Neural crest cell (in vitro differentiated cells): ENCODE measurements at regions not wholly inside any gene's neighbourhood (a gene's known extent, or its start where the extent isn't known, plus 50 kb on each side); places are given as distances from the start of the nearest gene placed in this dataset.

Experiments used
- DNase-seq: peaks from one replicate; pipeline ENCODE4 v3.0.0; 2021; ENCODE audit warnings: low read depth, mixed read lengths, low spot score
- H3K27ac Mint-ChIP-seq: one replicate; pipeline ENCODE4 v1.8.0; 2021; ENCODE audit warnings: mild to moderate bottlenecking, mixed read lengths; ENCODE audit not compliant: unreplicated experiment
- H3K27me3 Mint-ChIP-seq: 2 replicates; pipeline ENCODE4 v1.8.0; 2021; ENCODE audit warnings: low read depth, mild to moderate bottlenecking, mixed read lengths
- H3K36me3 Mint-ChIP-seq: 2 replicates; pipeline ENCODE4 v1.8.0; 2021; ENCODE audit warnings: low read depth, mild to moderate bottlenecking, mixed read lengths
- H3K4me1 Mint-ChIP-seq: 2 replicates; pipeline ENCODE4 v1.8.0; 2021; ENCODE audit warnings: mixed read lengths
- H3K4me3 Mint-ChIP-seq: one replicate; pipeline ENCODE4 v1.8.0; 2021; ENCODE audit warnings: mild to moderate bottlenecking, mixed read lengths
- H3K9me3 Mint-ChIP-seq: 2 replicates; pipeline ENCODE4 v1.8.0; 2021; ENCODE audit warnings: mixed read lengths
- CTCF ChIP-seq: fragments of 200-600 bp; sonication (generic); conservative IDR thresholded peaks from 2 replicates; pipeline ENCODE4 v1.5.0; 2021; ENCODE audit warnings: antibody characterized with exemption, mild to moderate bottlenecking

GRCh38 chr5:26802944-26803343 is 235.4 kb downstream of the CDH9 start:
- no peak for DNase-seq
- Mint-ChIP-seq H3K27ac (no peak overlapping the region), H3K27me3 (no peaks in the 10 kb centered on the region), H3K4me1 (no peaks in the 10 kb centered on the region), H3K9me3 (peaks cover 8% of the 10 kb centered on the region), H3K4me3 (no peak overlapping the region), H3K36me3 (peaks cover 2% of the 10 kb centered on the region)
- no peak for TF ChIP-seq CTCF

GRCh38 chr5:26791433-26791832 is 247.0 kb downstream of the CDH9 start:
- no peak for TF ChIP-seq CTCF
- DNase-seq: no peak
- peaks cover 11% of the 10 kb centered on the region for H3K4me1 Mint-ChIP-seq
- no peaks in the 10 kb centered on the region for H3K36me3 Mint-ChIP-seq
- no peaks in the 10 kb centered on the region for H3K27me3 Mint-ChIP-seq
- peak overlapping the region; percentile 0 for H3K27ac Mint-ChIP-seq
- peaks cover 6% of the 10 kb centered on the region for H3K9me3 Mint-ChIP-seq
- H3K4me3 Mint-ChIP-seq: no peak overlapping the region

- Mint-ChIP-seq H3K4me3 (no peak overlapping the region), H3K9me3 (peaks cover 6% of the 10 kb centered on the region), H3K36me3 (no peaks in the 10 kb centered on the region), H3K27ac (peak overlapping the region; percentile 0), H3K27me3 (no peaks in the 10 kb centered on the region), H3K4me1 (peaks cover 11% of the 10 kb centered on the region)
- no peak for DNase-seq
- TF ChIP-seq CTCF: no peak
Measured at GRCh38 chr5:26791021-26791420, 247.4 kb downstream of the CDH9 start.

GRCh38 chr5:26763215-26763614 is 275.2 kb downstream of the CDH9 start:
- Mint-ChIP-seq H3K36me3 (no peaks in the 10 kb centered on the region), H3K4me1 (no peaks in the 10 kb centered on the region), H3K9me3 (peaks cover 4% of the 10 kb centered on the region), H3K27me3 (no peaks in the 10 kb centered on the region), H3K27ac (no peak overlapping the region), H3K4me3 (no peak overlapping the region)
- no peak for TF ChIP-seq CTCF
- no peak for DNase-seq

GRCh38 chr5:26761446-26761845 is 276.9 kb downstream of the CDH9 start:
- H3K27me3 Mint-ChIP-seq: no peaks in the 10 kb centered on the region
- H3K9me3 Mint-ChIP-seq: no peaks in the 10 kb centered on the region
- no peaks in the 10 kb centered on the region for H3K36me3 Mint-ChIP-seq
- no peak overlapping the region for H3K27ac Mint-ChIP-seq
- H3K4me1 Mint-ChIP-seq: no peaks in the 10 kb centered on the region
- no peak for TF ChIP-seq CTCF
- no peak overlapping the region for H3K4me3 Mint-ChIP-seq
- DNase-seq: no peak

GRCh38 chr5:26761045-26761444 is 277.3 kb downstream of the CDH9 start:
- DNase-seq: no peak
- Mint-ChIP-seq H3K27ac (no peak overlapping the region), H3K4me3 (no peak overlapping the region)

More at GRCh38 chr5:26761045-26761444, 277.3 kb downstream of the CDH9 start:
- H3K27me3 Mint-ChIP-seq: no peaks in the 10 kb centered on the region
- no peak for TF ChIP-seq CTCF
- H3K9me3 Mint-ChIP-seq: no peaks in the 10 kb centered on the region
- H3K4me1 Mint-ChIP-seq: no peaks in the 10 kb centered on the region
- H3K36me3 Mint-ChIP-seq: no peaks in the 10 kb centered on the region
